Endodermal cell (in vitro differentiated cells): ENCODE measurements at regions not wholly inside any gene's neighbourhood (a gene's known extent, or its start where the extent isn't known, plus 50 kb on each side); places are given as distances from the start of the nearest gene placed in this dataset.

Experiments used
- DNase-seq: peaks from one replicate; pipeline ENCODE4 v3.0.0-alpha.2; 2017
- H3K27ac ChIP-seq: 2 replicates; pipeline ENCODE4 v1.5.1; 2013; ENCODE audit warnings: mild to moderate bottlenecking, low read depth, low read length, moderate library complexity
- H3K27me3 ChIP-seq: 2 replicates; pipeline ENCODE4 v1.6.1; 2013; ENCODE audit warnings: mild to moderate bottlenecking, low read length, moderate library complexity; ENCODE audit not compliant: insufficient read depth, control insufficient read depth, poor library complexity, severe bottlenecking
- H3K36me3 ChIP-seq: 2 replicates; pipeline ENCODE4 v1.7.0; 2013; ENCODE audit warnings: mild to moderate bottlenecking, low read length, moderate library complexity; ENCODE audit not compliant: control insufficient read depth, insufficient read depth
- H3K4me1 ChIP-seq: one replicate; pipeline ENCODE4 v1.7.0; 2013; ENCODE audit warnings: low read length; ENCODE audit not compliant: control insufficient read depth, insufficient read depth
- H3K4me3 ChIP-seq: 2 replicates; pipeline ENCODE4 v1.5.1; 2013; ENCODE audit warnings: mild to moderate bottlenecking, low read length, moderate library complexity
- H3K9ac ChIP-seq: 2 replicates; pipeline ENCODE4 v1.6.1; 2013; ENCODE audit warnings: mild to moderate bottlenecking, low read length, moderate library complexity; ENCODE audit not compliant: poor library complexity, severe bottlenecking; ENCODE audit errors: extremely low read depth
- H3K9me3 ChIP-seq: 2 replicates; pipeline ENCODE4 v1.6.1; 2013; ENCODE audit warnings: mild to moderate bottlenecking, low read length, moderate library complexity; ENCODE audit not compliant: control insufficient read depth
- H3K27ac Mint-ChIP-seq: 2 replicates; pipeline ENCODE4 v1.8.0; 2020; ENCODE audit warnings: mixed read lengths
- H3K27me3 Mint-ChIP-seq: 2 replicates; pipeline ENCODE4 v1.8.0; 2021; ENCODE audit warnings: mild to moderate bottlenecking, mixed read lengths; ENCODE audit not compliant: insufficient read depth
- H3K36me3 Mint-ChIP-seq: 2 replicates; pipeline ENCODE4 v1.8.0; 2020; ENCODE audit warnings: low read depth, mixed read lengths
- H3K4me1 Mint-ChIP-seq: 2 replicates; pipeline ENCODE4 v1.8.0; 2020; ENCODE audit warnings: mixed read lengths
- H3K4me3 Mint-ChIP-seq: 2 replicates; pipeline ENCODE4 v1.8.0; 2020; ENCODE audit warnings: mild to moderate bottlenecking, moderate library complexity, mixed read lengths
- H3K9me3 Mint-ChIP-seq: 2 replicates; pipeline ENCODE4 v1.8.0; 2020; ENCODE audit warnings: mild to moderate bottlenecking, mixed read lengths
- CTCF ChIP-seq: fragments of 200-600 bp; sonication (generic); conservative IDR thresholded peaks from 2 replicates; pipeline ENCODE4 v1.5.0; 2021; ENCODE audit warnings: antibody characterized with exemption, mild to moderate bottlenecking
- whole genome bisulfite sequencing, 2 experiments: methylation state at CpG; one replicate each; pipeline versions ENCODE4 v1.1.5 to v1.1.7; 2013; ENCODE audit warnings: missing lambda C conversion rate in 2 of 2, mixed read lengths in 1 of 2; ENCODE audit not compliant: insufficient coverage in 1 of 2, insufficient read length in 1 of 2; 5-methylcytosine and 5-hydroxymethylcytosine counted together

GRCh38 chr13:83557845-83558244 is 324.4 kb downstream of the SLITRK1 start:
- no peaks in the 10 kb centered on the region for H3K36me3 ChIP-seq
- TF ChIP-seq CTCF = no peak

GRCh38 chr13:83549671-83550070 is 332.6 kb downstream of the SLITRK1 start:
- no peaks in the 10 kb centered on the region for H3K27me3 Mint-ChIP-seq
- H3K4me1 ChIP-seq = no peaks in the 10 kb centered on the region
- WGBS, 2 experiments = no CpG with 5 or more reads among the region's 1 CpG
- no peaks in the 10 kb centered on the region for H3K9me3 ChIP-seq
- no peak for DNase-seq
- TF ChIP-seq CTCF = no peak
- H3K27me3 ChIP-seq = no peaks in the 10 kb centered on the region
- no peak overlapping the region for H3K4me3 Mint-ChIP-seq
- no peaks in the 10 kb centered on the region for H3K4me1 Mint-ChIP-seq
- no peaks in the 10 kb centered on the region for H3K36me3 ChIP-seq
- H3K27ac ChIP-seq = no peak overlapping the region
- H3K27ac Mint-ChIP-seq = no peak overlapping the region
- no peaks in the 10 kb centered on the region for H3K9me3 Mint-ChIP-seq
- H3K36me3 Mint-ChIP-seq = no peaks in the 10 kb centered on the region
- no peak overlapping the region for H3K4me3 ChIP-seq
- no peak overlapping the region for H3K9ac ChIP-seq

More at GRCh38 chr13:83557845-83558244, 324.4 kb downstream of the SLITRK1 start:
- no peak overlapping the region for H3K4me3 Mint-ChIP-seq
- no peaks in the 10 kb centered on the region for H3K4me1 Mint-ChIP-seq
- 80% methylated on average over 1 of the region's 2 CpGs; no CpG with 5 or more reads in 1 of the 2 experiments for WGBS, 2 experiments
- H3K9me3 Mint-ChIP-seq = no peaks in the 10 kb centered on the region
- H3K9me3 ChIP-seq = no peaks in the 10 kb centered on the region
- no peak for DNase-seq
- H3K9ac ChIP-seq = no peak overlapping the region
- H3K27me3 ChIP-seq = no peaks in the 10 kb centered on the region
- no peak overlapping the region for H3K27ac Mint-ChIP-seq
- H3K4me3 ChIP-seq = no peak overlapping the region
- no peak overlapping the region for H3K27ac ChIP-seq
- H3K36me3 Mint-ChIP-seq = no peaks in the 10 kb centered on the region
- H3K27me3 Mint-ChIP-seq = no peaks in the 10 kb centered on the region
- no peaks in the 10 kb centered on the region for H3K4me1 ChIP-seq

- Mint-ChIP-seq H3K4me3 (no peak overlapping the region), H3K27ac (no peak overlapping the region), H3K4me1 (no peaks in the 10 kb centered on the region), H3K27me3 (no peaks in the 10 kb centered on the region), H3K9me3 (no peaks in the 10 kb centered on the region), H3K36me3 (no peaks in the 10 kb centered on the region)
- H3K4me3 ChIP-seq = no peak overlapping the region
- no peak for TF ChIP-seq CTCF
- no peaks in the 10 kb centered on the region for H3K9me3 ChIP-seq
- H3K27ac ChIP-seq = no peak overlapping the region
- 83% methylated on average over 1 of the region's 1 CpG; no CpG with 5 or more reads in 1 of the 2 experiments for WGBS, 2 experiments
- no peak for DNase-seq
- no peaks in the 10 kb centered on the region for H3K36me3 ChIP-seq
- no peaks in the 10 kb centered on the region for H3K4me1 ChIP-seq
- no peaks in the 10 kb centered on the region for H3K27me3 ChIP-seq
- H3K9ac ChIP-seq = no peak overlapping the region
Measured at GRCh38 chr13:83547043-83547442, 335.2 kb downstream of the SLITRK1 start.
